ENCODE measurements at regions not wholly inside any gene's neighbourhood (a gene's known extent, or its start where the extent isn't known, plus 50 kb on each side); places are given as distances from the start of the nearest gene placed in this dataset.
"Not testable (repeated sequence)": the region's sequence is repeated elsewhere in the genome, so short reads cannot be mapped to it uniquely, and the experiment has no call there.

- POLR2A ChIA-PET; H3K9me3 ChIP-seq (ENCODE audit: control extremely low read depth in 1 of 5, control insufficient read depth in 4 of 5, insufficient read depth in 2 of 5, low read depth in 1 of 5, low read length in 4 of 5); H3K27me3 ChIP-seq (replicated peaks in 2 of 5; ENCODE audit: control insufficient read depth in 4 of 5, insufficient read depth in 5 of 5, low read length in 4 of 5); H3K4me3 ChIP-seq (ENCODE audit: control insufficient read depth in 1 of 7, extremely low read depth in 1 of 7, insufficient read depth in 4 of 7, low read depth in 2 of 7, low read length in 6 of 7); CTCF ChIA-PET; H3K27ac ChIP-seq (ENCODE audit: insufficient read depth in 1 of 2, low read depth in 1 of 2, low read length in 2 of 2, poor library complexity in 1 of 2, severe bottlenecking in 2 of 2); DNase-seq; H3K36me3 ChIP-seq (ENCODE audit: control insufficient read depth in 4 of 4, insufficient read depth in 4 of 4, low read length in 3 of 4); H3K4me1 ChIP-seq (ENCODE audit: control extremely low read depth in 1 of 4, control insufficient read depth in 4 of 4, insufficient read depth in 4 of 4, low read length in 3 of 4): not testable (repeated sequence)
- WGBS (ENCODE audit: insufficient coverage), result 74% methylated on average over 6 of the region's 23 CpGs
These were observed 63.1 kb upstream of the DPP6 start for GRCh38 chr7:153989066-153989627.

- DNase-seq; H3K4me3 ChIP-seq (ENCODE audit: control insufficient read depth in 1 of 7, extremely low read depth in 1 of 7, insufficient read depth in 4 of 7, low read depth in 2 of 7, low read length in 6 of 7); H3K27ac ChIP-seq (ENCODE audit: insufficient read depth in 1 of 2, low read depth in 1 of 2, low read length in 2 of 2, poor library complexity in 1 of 2, severe bottlenecking in 2 of 2); H3K27me3 ChIP-seq (replicated peaks in 2 of 5; ENCODE audit: control insufficient read depth in 4 of 5, insufficient read depth in 5 of 5, low read length in 4 of 5); H3K4me1 ChIP-seq (ENCODE audit: control extremely low read depth in 1 of 4, control insufficient read depth in 4 of 4, insufficient read depth in 4 of 4, low read length in 3 of 4); H3K36me3 ChIP-seq (ENCODE audit: control insufficient read depth in 4 of 4, insufficient read depth in 4 of 4, low read length in 3 of 4); H3K9me3 ChIP-seq (ENCODE audit: control extremely low read depth in 1 of 5, control insufficient read depth in 4 of 5, insufficient read depth in 2 of 5, low read depth in 1 of 5, low read length in 4 of 5); CTCF ChIA-PET; POLR2A ChIA-PET: not testable (repeated sequence)
- 93% methylated on average over 3 of the region's 11 CpGs for WGBS (ENCODE audit: insufficient coverage)
These were observed 62.3 kb upstream of the DPP6 start for GRCh38 chr7:153989742-153990425.

- WGBS (ENCODE audit: insufficient coverage), result 90% methylated on average over 1 of the region's 3 CpGs
- H3K4me3 ChIP-seq (ENCODE audit: control insufficient read depth in 1 of 7, extremely low read depth in 1 of 7, insufficient read depth in 4 of 7, low read depth in 2 of 7, low read length in 6 of 7); POLR2A ChIA-PET: not testable (repeated sequence)
These were observed 60.7 kb upstream of the DPP6 start for GRCh38 chr7:153991471-153991870.

GRCh38 chr7:153993402-153993801 lies 58.8 kb upstream of the DPP6 start:
- DNase-seq; H3K27me3 ChIP-seq (replicated peaks in 2 of 5; ENCODE audit: control insufficient read depth in 4 of 5, insufficient read depth in 5 of 5, low read length in 4 of 5); CTCF ChIA-PET; H3K36me3 ChIP-seq (ENCODE audit: control insufficient read depth in 4 of 4, insufficient read depth in 4 of 4, low read length in 3 of 4); H3K4me3 ChIP-seq (ENCODE audit: control insufficient read depth in 1 of 7, extremely low read depth in 1 of 7, insufficient read depth in 4 of 7, low read depth in 2 of 7, low read length in 6 of 7); H3K4me1 ChIP-seq (ENCODE audit: control extremely low read depth in 1 of 4, control insufficient read depth in 4 of 4, insufficient read depth in 4 of 4, low read length in 3 of 4); H3K9me3 ChIP-seq (ENCODE audit: control extremely low read depth in 1 of 5, control insufficient read depth in 4 of 5, insufficient read depth in 2 of 5, low read depth in 1 of 5, low read length in 4 of 5); H3K27ac ChIP-seq (ENCODE audit: insufficient read depth in 1 of 2, low read depth in 1 of 2, low read length in 2 of 2, poor library complexity in 1 of 2, severe bottlenecking in 2 of 2); POLR2A ChIA-PET: not testable (repeated sequence)
- no CpG with 5 or more reads among the region's 2 CpGs for WGBS (ENCODE audit: insufficient coverage)

More at GRCh38 chr7:153991471-153991870, 60.7 kb upstream of the DPP6 start:
- H3K27me3 ChIP-seq (replicated peaks in 2 of 5; ENCODE audit: control insufficient read depth in 4 of 5, insufficient read depth in 5 of 5, low read length in 4 of 5); H3K27ac ChIP-seq (ENCODE audit: insufficient read depth in 1 of 2, low read depth in 1 of 2, low read length in 2 of 2, poor library complexity in 1 of 2, severe bottlenecking in 2 of 2); H3K36me3 ChIP-seq (ENCODE audit: control insufficient read depth in 4 of 4, insufficient read depth in 4 of 4, low read length in 3 of 4); H3K4me1 ChIP-seq (ENCODE audit: control extremely low read depth in 1 of 4, control insufficient read depth in 4 of 4, insufficient read depth in 4 of 4, low read length in 3 of 4); CTCF ChIA-PET; H3K9me3 ChIP-seq (ENCODE audit: control extremely low read depth in 1 of 5, control insufficient read depth in 4 of 5, insufficient read depth in 2 of 5, low read depth in 1 of 5, low read length in 4 of 5); DNase-seq: not testable (repeated sequence)

GRCh38 chr7:153998896-153999295 lies 53.3 kb upstream of the DPP6 start:
- H3K27ac ChIP-seq (ENCODE audit: insufficient read depth in 1 of 2, low read depth in 1 of 2, low read length in 2 of 2, poor library complexity in 1 of 2, severe bottlenecking in 2 of 2); CTCF ChIA-PET; DNase-seq; POLR2A ChIA-PET; H3K27me3 ChIP-seq (replicated peaks in 2 of 5; ENCODE audit: control insufficient read depth in 4 of 5, insufficient read depth in 5 of 5, low read length in 4 of 5); H3K9me3 ChIP-seq (ENCODE audit: control extremely low read depth in 1 of 5, control insufficient read depth in 4 of 5, insufficient read depth in 2 of 5, low read depth in 1 of 5, low read length in 4 of 5); H3K4me1 ChIP-seq (ENCODE audit: control extremely low read depth in 1 of 4, control insufficient read depth in 4 of 4, insufficient read depth in 4 of 4, low read length in 3 of 4); H3K4me3 ChIP-seq (ENCODE audit: control insufficient read depth in 1 of 7, extremely low read depth in 1 of 7, insufficient read depth in 4 of 7, low read depth in 2 of 7, low read length in 6 of 7); H3K36me3 ChIP-seq (ENCODE audit: control insufficient read depth in 4 of 4, insufficient read depth in 4 of 4, low read length in 3 of 4): not testable (repeated sequence)
- WGBS (ENCODE audit: insufficient coverage), result 100% methylated on average over 1 of the region's 4 CpGs

All from common myeloid progenitor, CD34-positive (primary cell).